GM20000 (cell line): ENCODE measurements at regions not wholly inside any gene's neighbourhood (a gene's known extent, or its start where the extent isn't known, plus 50 kb on each side); places are given as distances from the start of the nearest gene placed in this dataset.

Experiments used
- DNase-seq: peaks from one replicate; pipeline ENCODE4 v3.0.0; 2012; ENCODE audit warnings: low spot score
- CTCF ChIP-seq: IDR thresholded peaks from 2 replicates; pipeline ENCODE4 v1.5.1; 2012; ENCODE audit warnings: mild to moderate bottlenecking, control low read depth; ENCODE audit errors: extremely low read depth, missing control alignments

DNA sequence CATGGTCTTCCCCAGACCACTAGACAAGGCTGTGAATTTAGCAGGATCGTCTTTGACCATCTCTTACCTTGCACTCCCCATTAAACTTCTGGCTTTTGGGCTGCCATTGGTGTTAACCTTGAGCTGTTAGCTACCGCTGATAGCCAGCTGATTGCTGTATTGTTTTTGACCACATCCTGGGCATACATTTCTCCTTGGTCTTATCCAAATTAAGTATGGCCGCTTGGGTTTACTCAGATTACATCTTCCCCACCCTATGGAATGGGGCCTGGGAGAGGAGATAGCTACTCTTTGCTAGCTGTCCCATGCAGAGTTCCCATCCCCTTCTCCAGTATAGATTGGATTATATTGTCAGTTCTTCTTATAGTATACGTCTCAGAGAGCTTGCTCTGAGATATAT is 270.4 kb upstream of the ELAC2 start:
- TF ChIP-seq CTCF, result no peak
- DNase-seq, result no peak

- DNase-seq, result no peak
- no peak for TF ChIP-seq CTCF
These were observed 269.4 kb upstream of the ELAC2 start for GRCh38 chr17:13287226-13287625.

GRCh38 chr17:13283606-13284005 is 265.8 kb upstream of the ELAC2 start:
- DNase-seq, result no peak
- TF ChIP-seq CTCF, result no peak

DNA sequence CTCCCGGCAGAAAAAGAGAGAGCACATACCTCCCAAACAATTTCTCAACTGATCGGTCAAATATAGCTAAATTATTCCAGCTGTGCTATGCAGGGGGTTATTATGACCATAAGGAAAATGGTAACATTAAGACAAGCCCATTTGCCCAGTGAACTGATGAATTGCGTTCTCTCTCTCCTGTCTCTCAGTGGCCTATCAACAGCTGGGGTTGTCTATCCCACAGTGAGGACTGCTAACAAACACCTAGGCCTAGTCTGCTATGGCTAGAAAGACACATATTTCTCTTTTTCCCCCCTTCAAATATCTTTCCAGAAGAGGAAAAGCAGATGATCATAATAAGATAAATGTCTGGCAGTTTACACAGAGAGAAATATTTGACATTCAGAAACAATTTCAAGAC is 263.8 kb upstream of the ELAC2 start:
- TF ChIP-seq CTCF, result no peak
- DNase-seq, result no peak

DNA sequence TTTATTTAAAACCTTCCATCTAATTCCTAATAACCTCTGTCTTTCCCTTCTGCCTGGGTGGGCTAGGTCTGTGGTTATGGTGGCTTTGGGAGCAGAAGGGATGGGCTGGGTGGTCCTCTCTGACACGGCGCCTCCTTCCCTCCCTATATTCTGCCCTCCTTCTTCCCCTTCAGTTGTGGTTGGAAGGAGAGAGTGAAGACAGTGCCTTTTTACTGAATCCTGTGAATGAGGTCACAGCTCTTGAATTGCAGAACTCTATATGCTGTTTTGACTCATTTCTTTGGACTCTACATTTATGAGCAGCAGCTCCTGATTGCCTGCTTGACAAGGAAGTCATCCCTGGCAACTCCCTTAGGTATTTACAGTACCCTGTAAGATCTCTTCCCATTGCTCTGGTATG is 256.0 kb upstream of the ELAC2 start:
- DNase-seq, result no peak

DNA sequence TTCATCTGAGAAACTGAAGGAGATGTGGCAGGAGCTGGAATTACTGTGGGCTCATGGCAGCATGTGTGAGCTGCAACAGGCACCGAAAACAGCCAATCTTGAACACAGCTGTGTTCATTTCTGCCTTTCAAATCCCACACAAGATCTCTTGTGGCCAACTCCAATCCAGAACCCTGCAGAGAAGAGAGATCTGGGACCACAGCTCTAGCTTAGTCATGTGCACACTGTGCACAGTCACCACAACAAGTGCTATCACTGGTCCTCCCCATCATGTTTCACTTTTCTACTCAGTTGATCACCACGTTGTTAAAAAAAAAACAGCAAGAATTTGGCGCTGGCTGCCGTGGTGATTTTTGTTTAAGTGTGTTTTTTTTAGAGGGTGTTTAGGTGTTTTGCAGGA is 254.5 kb upstream of the ELAC2 start:
- DNase-seq, result no peak
- TF ChIP-seq CTCF, result no peak

More for the DNA sequence above, 256.0 kb upstream of the ELAC2 start:
- no peak for TF ChIP-seq CTCF

DNA sequence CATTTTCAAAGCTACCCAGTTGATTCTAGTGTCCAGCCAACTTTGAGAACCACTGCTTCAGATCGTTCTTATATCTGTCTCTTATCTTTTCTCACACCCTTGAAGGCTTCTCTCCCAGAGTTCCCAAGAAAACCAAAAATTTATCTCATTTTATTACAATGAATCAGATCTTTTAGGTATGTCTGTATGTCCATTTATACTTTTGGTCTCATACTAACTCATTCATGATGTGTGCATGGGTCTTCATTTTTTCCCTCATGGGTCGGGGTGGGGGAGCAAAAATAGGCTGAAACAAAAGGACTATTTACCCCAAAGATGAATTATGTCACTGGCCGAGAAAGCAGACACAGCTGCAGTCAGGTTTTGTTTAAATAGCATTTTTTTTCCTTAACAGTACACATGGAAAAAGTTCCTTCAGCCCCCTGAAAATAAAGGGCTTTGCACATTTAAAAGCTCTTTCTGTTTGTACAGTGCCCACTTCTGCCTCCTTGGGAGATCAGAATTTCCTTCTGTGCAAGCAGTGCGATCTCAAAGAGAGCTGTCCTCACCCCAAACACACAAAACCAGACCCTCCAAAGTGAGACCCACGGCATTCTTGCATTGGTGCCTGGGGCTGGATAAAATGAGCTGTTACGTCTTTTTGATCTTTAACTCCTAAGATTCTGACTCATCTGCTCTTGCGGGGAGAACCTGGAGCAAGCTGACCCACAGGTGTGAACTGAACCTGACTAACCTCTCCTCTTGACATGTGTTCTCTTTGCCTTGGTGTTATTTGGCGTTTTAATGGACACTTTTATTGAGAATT is 251.2 kb upstream of the ELAC2 start:
- TF ChIP-seq CTCF, result no peak
- DNase-seq, result no peak
